HCT116 (cell line): ENCODE measurements at regions not wholly inside any gene's neighbourhood (a gene's known extent, or its start where the extent isn't known, plus 50 kb on each side); places are given as distances from the start of the nearest gene placed in this dataset.

Source experiments
- ATAC-seq: fragments of 200-7000 bp; cut with Tn5 transposase; 2 replicates; pipeline ENCODE4 v1.9.1; 2020; ENCODE audit warnings: mild to moderate bottlenecking, moderate library complexity
- BruUV-seq: library from RNA; stranded (reverse); fragments of 400-500 nt; replicated peaks from 2 replicates; lab custom pipeline; 2021; lab: Mats Ljungman, UMichigan
- CTCF ChIA-PET: fragments of 300-600 bp; sonication (Branson Sonifier 250); formaldehyde crosslinking; loops from one replicate; lab custom pipeline; 2021; ENCODE audit warnings: antibody characterized with exemption; lab: Charles Lee
- POLR2A ChIA-PET: fragments of 300-600, 350-600 bp; sonication (Branson Sonifier 250); formaldehyde crosslinking; loops from one replicate; lab custom pipeline; 2021; ENCODE audit warnings: antibody characterized with exemption; lab: Charles Lee
- RAD21 ChIA-PET, 2 experiments: fragments of 300-600 bp; sonication (Branson Sonifier 250); formaldehyde crosslinking; loops; one replicate each; lab custom pipeline; 2023; ENCODE audit warnings: low total read pairs in 2 of 2; ENCODE audit not compliant: uncharacterized antibody in 2 of 2, unreplicated experiment in 2 of 2, low non-redundant PET in 1 of 2; lab: Charles Lee
- DNase-seq: peaks from one replicate; pipeline ENCODE4 v3.0.0-alpha.2; 2010; ENCODE audit warnings: low read depth, low spot score
- H2AFZ ChIP-seq: fragments of 200-600 bp; shearing (Covaris generic), sonication (generic); 2 replicates; pipeline ENCODE4 v1.6.1; 2017; ENCODE audit warnings: low read depth, mixed run types, mixed read lengths, antibody characterized with exemption, low read length; ENCODE audit not compliant: poor library complexity, severe bottlenecking
- H3K27ac ChIP-seq: 2 replicates; pipeline ENCODE4 v1.5.1; 2012; ENCODE audit warnings: low read depth, low read length
- H3K27me3 ChIP-seq: fragments of 200-600 bp; sonication (generic); 2 replicates; pipeline ENCODE4 v1.6.1; 2016; ENCODE audit warnings: mixed run types, low read length, mixed read lengths; ENCODE audit not compliant: insufficient read depth
- H3K36me3 ChIP-seq, 2 experiments: fragments of 200-500 bp in 1 of 2; fragments of 200-600 bp in 1 of 2; sonication (Bioruptor generic) in 1 of 2; sonication (generic) in 1 of 2; 2 replicates each; pipeline versions ENCODE4 v1.5.1 to v1.6.1; 2014 to 2016; ENCODE audit warnings: low read length in 2 of 2, inconsistent platforms in 1 of 2, mixed read lengths in 1 of 2, mixed run types in 1 of 2; ENCODE audit not compliant: insufficient read depth in 2 of 2, control insufficient read depth in 1 of 2
- H3K4me1 ChIP-seq, 2 experiments: fragments of 200-600 bp in 1 of 2; sonication (generic) in 1 of 2; 2 replicates each; pipeline versions ENCODE4 v1.5.1 to v1.6.1; 2012 to 2017; ENCODE audit warnings: low read length in 2 of 2, inconsistent platforms in 1 of 2, mild to moderate bottlenecking in 1 of 2, mixed read lengths in 1 of 2, mixed run types in 1 of 2, moderate library complexity in 1 of 2; ENCODE audit not compliant: insufficient read depth in 2 of 2, control insufficient read depth in 1 of 2
- H3K4me2 ChIP-seq: fragments of 200-600 bp; sonication (generic); 2 replicates; pipeline ENCODE4 v1.6.1; 2017; ENCODE audit warnings: mixed run types, low read length, mixed read lengths
- H3K4me3 ChIP-seq, 2 experiments: fragments of 200-600 bp in 1 of 2; sonication (generic) in 1 of 2; replicated peaks in 1 of 2; 2 replicates each; pipeline ENCODE4 v1.5.1; 2011 to 2016; ENCODE audit warnings: low read length in 2 of 2, control low read depth in 1 of 2, low read depth in 1 of 2, mild to moderate bottlenecking in 1 of 2, mixed read lengths in 1 of 2, mixed run types in 1 of 2
- H3K79me2 ChIP-seq: fragments of 200-600 bp; sonication (generic); 2 replicates; pipeline ENCODE4 v1.6.1; 2017; ENCODE audit warnings: mild to moderate bottlenecking, mixed run types, low read length, moderate library complexity, mixed read lengths; ENCODE audit not compliant: insufficient read depth
- H3K9ac ChIP-seq: fragments of 200-600 bp; sonication (generic); 2 replicates; pipeline ENCODE4 v1.6.1; 2016; ENCODE audit warnings: low read length, mixed read lengths
- H3K9me2 ChIP-seq: fragments of 200-600 bp; sonication (generic), shearing (Covaris generic); 2 replicates; pipeline ENCODE4 v1.6.1; 2017; ENCODE audit warnings: mixed run types, mild to moderate bottlenecking, moderate library complexity; ENCODE audit not compliant: insufficient read depth
- H3K9me3 ChIP-seq, 2 experiments: fragments of 200-500 bp in 1 of 2; fragments of 200-600 bp in 1 of 2; sonication (Bioruptor generic) in 1 of 2; sonication (generic) in 1 of 2; 2 replicates each; pipeline ENCODE4 v1.6.1; 2014 to 2017; ENCODE audit warnings: low read length in 2 of 2, mixed read lengths in 2 of 2, inconsistent platforms in 1 of 2, low read depth in 1 of 2, mild to moderate bottlenecking in 1 of 2, mixed run types in 1 of 2, moderate library complexity in 1 of 2; ENCODE audit not compliant: control insufficient read depth in 1 of 2, insufficient read depth in 1 of 2
- H4K20me1 ChIP-seq: fragments of 200-600 bp; sonication (generic), shearing (Covaris generic); 2 replicates; pipeline ENCODE4 v1.6.1; 2017; ENCODE audit warnings: mixed run types, mild to moderate bottlenecking, moderate library complexity; ENCODE audit not compliant: insufficient read depth
- ATF3 ChIP-seq: IDR thresholded peaks from 2 replicates; pipeline ENCODE4 v1.6.1; 2012
- CTCF ChIP-seq, 3 experiments: fragments of 200-600 bp in 1 of 3; sonication (generic) in 1 of 3; IDR thresholded peaks in 2 of 3; conservative IDR thresholded peaks in 1 of 3; 2 replicates each; pipeline ENCODE4 v1.5.1; 2012 to 2017; ENCODE audit warnings: low read depth in 2 of 3, low read length in 2 of 3, antibody characterized with exemption in 1 of 3, borderline replicate concordance in 1 of 3, control low read depth in 1 of 3, mild to moderate bottlenecking in 1 of 3, mixed read lengths in 1 of 3, mixed run types in 1 of 3, moderate library complexity in 1 of 3; ENCODE audit not compliant: insufficient read depth in 1 of 3
- EGR1 ChIP-seq: IDR thresholded peaks from 2 replicates; pipeline ENCODE4 v1.6.1; 2012; ENCODE audit warnings: low read depth
- ELF1 ChIP-seq: IDR thresholded peaks from 2 replicates; pipeline ENCODE4 v1.6.1; 2012; ENCODE audit warnings: low read depth, borderline replicate concordance
- JUND ChIP-seq: IDR thresholded peaks from 2 replicates; pipeline ENCODE4 v1.6.1; 2012
- POLR2AphosphoS5 ChIP-seq: IDR thresholded peaks from 2 replicates; pipeline ENCODE4 v1.6.1; 2011; ENCODE audit warnings: mild to moderate bottlenecking, low read depth, low read length, moderate library complexity
- RAD21 ChIP-seq: IDR thresholded peaks from 2 replicates; pipeline ENCODE4 v1.6.1; 2012; ENCODE audit warnings: low read depth, mild to moderate bottlenecking
- SP1 ChIP-seq: IDR thresholded peaks from 2 replicates; pipeline ENCODE4 v1.6.1; 2012; ENCODE audit warnings: low read depth
- YY1 ChIP-seq: IDR thresholded peaks from 2 replicates; pipeline ENCODE4 v1.6.1; 2011; ENCODE audit warnings: low read length, low read depth, moderate library complexity, mild to moderate bottlenecking; ENCODE audit not compliant: insufficient replicate concordance; ENCODE audit errors: extremely low read depth
- ZFX ChIP-seq: fragments of 450-650 bp; IDR thresholded peaks from 2 replicates; pipeline ENCODE4 v1.6.1; 2017
- ZNF274 ChIP-seq: fragments of 200-500 bp; sonication (Bioruptor generic); IDR thresholded peaks from 2 replicates; pipeline ENCODE4 v1.6.1; 2014; ENCODE audit warnings: mild to moderate bottlenecking, low read depth, low read length, inconsistent platforms
- intact Hi-C: fragments of 100-400 bp; cut with micrococcal nuclease; formaldehyde crosslinking; loops from 2 replicates; pipeline ENCODE4 v1.10.0; 2022

- no peaks in the 10 kb centered on the region for H4K20me1 ChIP-seq
- no peaks in the 10 kb centered on the region for H3K79me2 ChIP-seq
- H3K36me3 ChIP-seq, result no peaks in the 10 kb centered on the region
- H3K4me1 ChIP-seq, result no peaks in the 10 kb centered on the region
- DNase-seq (no peak), ATAC-seq (no peak)
- no peaks in the 10 kb centered on the region for H3K9me3 ChIP-seq
- H3K27me3 ChIP-seq, result no peaks in the 10 kb centered on the region; the same call in 1 of the 2 replicates
- no peak overlapping the region for H2AFZ ChIP-seq
- no TSS peak for BruUV-seq
- RAD21 ChIA-PET, result no interaction called here
- CTCF ChIA-PET, result no interaction called here
- no peak overlapping the region for H3K27ac ChIP-seq
- TF ChIP-seq ZNF274, result no peak
- no peak for TF ChIP-seq SP1
- no peak for TF ChIP-seq POLR2AphosphoS5
- TF ChIP-seq YY1, result no peak
- TF ChIP-seq ZFX, result no peak
- no peak for TF ChIP-seq ELF1
- no peak for TF ChIP-seq JUND
- TF ChIP-seq EGR1, result no peak
- H3K9me2 ChIP-seq, result no peaks in the 10 kb centered on the region
- POLR2A ChIA-PET, result no interaction called here
- no peak overlapping the region for H3K4me3 ChIP-seq
- no peak overlapping the region for H3K9ac ChIP-seq
- intact Hi-C loops, result no loop called here
- H3K4me2 ChIP-seq, result no peak overlapping the region
Measured at GRCh38 chr7:67478066-67478465, 481.4 kb downstream of the TYW1 start.

GRCh38 chr7:67484244-67484751 lies 487.7 kb downstream of the TYW1 start:
- H3K79me2 ChIP-seq, result no peaks in the 10 kb centered on the region
- RAD21 ChIA-PET, result interaction anchor here (0.5 to 0.7 kb wide), 2 partner anchors 248 to 1591 kb away, joined by 3 to 4 read pairs; no protein-coding TSS in a partner anchor
- no peak overlapping the region for H3K27ac ChIP-seq
- no peaks in the 10 kb centered on the region for H4K20me1 ChIP-seq
- H3K9me2 ChIP-seq, result no peaks in the 10 kb centered on the region
- H2AFZ ChIP-seq, result no peak overlapping the region
- H3K9ac ChIP-seq, result no peak overlapping the region
- intact Hi-C loops, result no loop called here
- no TSS peak for BruUV-seq
- H3K27me3 ChIP-seq, result no peaks in the 10 kb centered on the region; the same call in 1 of the 2 replicates
- no peak overlapping the region for H3K4me2 ChIP-seq
- TF ChIP-seq CTCF (IDR thresholded peaks at IDR 0.05 in 2 of 3, conservative IDR thresholded peaks at IDR 0.05 in 1 of 3; ENCODE audit: borderline replicate concordance in 1 of 3, insufficient read depth in 1 of 3, low read depth in 2 of 3, low read length in 2 of 3) (peak; percentile 35 to 82 (median 75); a peak in 5 of 6 replicates), RAD21 (peak; percentile 70), ATF3 (no peak)
- POLR2A ChIA-PET, result no interaction called here
- no peak overlapping the region for H3K4me3 ChIP-seq
- ATAC-seq, result peak; percentile 63
- CTCF ChIA-PET, result interaction anchor here (0.7 to 1.4 kb wide), 5 partner anchors 106 to 222 kb away, joined by 3 to 7 read pairs (median 4); no protein-coding TSS in a partner anchor
- peak; percentile 38 for DNase-seq
- H3K9me3 ChIP-seq, result no peaks in the 10 kb centered on the region
- H3K4me1 ChIP-seq, result no peaks in the 10 kb centered on the region
- no peaks in the 10 kb centered on the region for H3K36me3 ChIP-seq
